G401 (cell line): ENCODE measurements at regions not wholly inside any gene's neighbourhood (a gene's known extent, or its start where the extent isn't known, plus 50 kb on each side); places are given as distances from the start of the nearest gene placed in this dataset.
"Not testable (repeated sequence)": the region's sequence is repeated elsewhere in the genome, so short reads cannot be mapped to it uniquely, and the experiment has no call there.

Source experiments
- DNase-seq: peaks from one replicate; pipeline ENCODE4 v3.0.0-alpha.2; 2015; ENCODE audit warnings: low spot score
- in situ Hi-C: cut with HindIII; loops from 2 replicates; pipeline ENCODE4 v1.10.0; 2016; ENCODE audit warnings: low sequenced_read_pairs, mixed read lengths

DNA sequence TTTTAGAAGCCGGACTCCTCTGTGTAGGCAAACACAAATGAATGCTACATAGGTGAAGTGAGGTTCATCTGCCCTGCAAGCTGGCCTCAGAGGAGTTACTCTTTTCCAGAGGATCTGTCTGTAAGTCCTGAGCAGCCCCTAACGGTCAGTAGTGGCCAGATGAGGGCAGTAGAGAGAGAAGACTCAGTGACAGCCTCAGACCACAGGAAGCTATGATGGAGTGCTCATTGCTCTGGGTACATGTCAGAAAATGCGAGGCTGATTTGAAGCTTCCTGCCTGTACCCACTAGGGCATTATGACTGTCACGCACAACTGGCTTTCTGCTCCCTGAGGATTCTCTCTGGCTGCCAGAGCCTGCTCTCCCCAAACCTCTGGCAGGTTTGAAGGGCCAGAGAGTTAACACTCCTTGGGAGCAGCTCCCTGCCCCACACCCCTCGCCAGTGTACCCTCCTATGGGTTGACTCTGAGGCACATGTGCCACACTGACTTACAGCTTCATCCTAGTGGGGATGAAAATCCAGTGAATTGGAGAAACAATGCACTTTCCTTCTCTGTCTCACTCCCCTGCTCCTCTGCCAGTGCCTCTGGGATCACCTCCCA is 141.5 kb downstream of the GABRG2 start:
- in situ Hi-C loops: no loop called here

DNA sequence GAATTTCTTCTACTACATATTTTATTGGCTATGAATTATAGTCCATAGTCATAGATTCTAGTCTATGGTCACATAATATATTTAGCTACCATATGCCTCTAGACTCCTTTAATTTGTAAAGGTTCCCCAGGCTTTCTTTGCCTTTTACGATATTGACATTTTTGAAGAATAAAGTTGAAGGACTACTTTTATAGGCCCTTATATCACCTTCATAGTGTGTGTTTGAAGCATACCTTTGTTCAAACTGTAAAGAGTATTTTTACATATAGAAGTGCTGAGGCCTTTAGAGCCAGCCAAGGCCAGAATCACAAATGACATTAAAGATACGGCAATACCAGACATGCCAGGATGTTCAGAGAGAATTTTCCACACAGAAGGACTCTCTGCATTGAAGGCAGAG is 147.0 kb downstream of the GABRG2 start:
- no peak for DNase-seq
- in situ Hi-C loops: no loop called here

More for the DNA sequence above, 141.5 kb downstream of the GABRG2 start:
- peak; percentile 72 for DNase-seq

- in situ Hi-C loops: no loop called here
- no peak for DNase-seq
Measured at GRCh38 chr5:162217037-162217436, 149.5 kb downstream of the GABRG2 start.

DNA sequence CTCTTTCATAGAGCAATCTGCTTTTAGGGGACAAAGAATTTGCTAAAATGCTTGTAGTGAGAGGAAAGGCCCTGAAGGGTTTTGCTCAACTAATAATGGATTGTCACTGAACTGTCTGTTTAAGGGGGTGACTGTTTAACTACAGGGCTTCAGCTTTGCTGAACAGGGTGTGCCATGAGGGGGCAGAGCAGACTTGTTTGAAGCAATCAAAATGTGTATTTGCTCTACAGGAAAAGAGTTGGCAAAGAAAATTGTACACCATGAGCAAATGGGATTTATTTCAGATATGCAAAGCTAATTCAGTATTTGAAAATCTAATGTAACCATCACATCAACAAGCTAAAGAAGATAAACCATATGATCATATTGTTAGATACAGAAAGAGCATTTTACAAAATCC is 154.3 kb downstream of the GABRG2 start:
- no peak for DNase-seq
- in situ Hi-C loops: no loop called here

DNA sequence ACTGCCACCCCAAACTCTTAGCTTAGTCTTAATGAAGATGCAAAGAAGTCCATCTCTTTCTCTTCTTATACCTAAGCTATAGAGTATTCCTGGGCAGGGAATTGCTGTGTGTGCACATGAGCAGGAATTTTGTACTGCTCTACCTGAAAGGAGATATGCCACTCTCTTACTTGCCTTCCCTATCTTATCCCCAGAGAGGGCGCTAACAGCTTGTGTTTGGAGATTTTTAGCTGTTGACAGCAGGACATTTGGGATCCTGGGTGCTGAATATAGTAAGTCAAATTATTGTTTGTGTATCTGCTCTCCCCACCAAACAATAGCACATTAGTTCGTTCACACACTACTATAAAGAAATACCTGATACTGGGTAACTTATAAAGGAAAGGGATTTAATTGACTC is 159.5 kb downstream of the GABRG2 start:
- DNase-seq: no peak
- in situ Hi-C loops: no loop called here

DNA sequence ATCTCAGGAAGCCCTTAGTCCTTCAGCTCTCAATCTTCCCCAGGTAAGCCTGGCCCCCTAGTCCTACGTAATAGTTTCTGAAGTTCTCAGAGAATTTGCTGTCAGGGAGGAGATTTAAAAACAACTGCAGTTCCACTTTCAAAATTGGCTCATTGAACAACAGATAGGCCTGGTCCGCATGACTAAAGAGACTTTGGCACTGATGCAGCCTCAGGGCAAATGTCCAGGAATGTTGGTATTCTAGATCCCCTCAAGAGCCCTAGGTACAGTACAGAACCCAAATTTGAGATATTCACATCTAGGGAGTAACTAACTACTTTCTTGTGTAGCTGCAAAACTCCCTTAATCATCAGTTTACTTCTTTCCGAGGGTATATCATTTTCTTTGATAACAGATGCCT is 162.8 kb downstream of the GABRG2 start:
- in situ Hi-C loops: no loop called here
- DNase-seq: no peak

GRCh38 chr5:162231522-162231921 is 163.9 kb downstream of the GABRG2 start:
- in situ Hi-C loops: no loop called here
- DNase-seq: no peak

GRCh38 chr5:162240734-162241133 is 173.2 kb downstream of the GABRG2 start:
- in situ Hi-C loops: no loop called here
- DNase-seq: no peak

GRCh38 chr5:162242416-162242815 is 174.8 kb downstream of the GABRG2 start:
- DNase-seq: no peak
- in situ Hi-C loops: no loop called here

GRCh38 chr5:162243651-162244050 is 176.1 kb downstream of the GABRG2 start:
- DNase-seq: no peak
- in situ Hi-C loops: no loop called here

DNA sequence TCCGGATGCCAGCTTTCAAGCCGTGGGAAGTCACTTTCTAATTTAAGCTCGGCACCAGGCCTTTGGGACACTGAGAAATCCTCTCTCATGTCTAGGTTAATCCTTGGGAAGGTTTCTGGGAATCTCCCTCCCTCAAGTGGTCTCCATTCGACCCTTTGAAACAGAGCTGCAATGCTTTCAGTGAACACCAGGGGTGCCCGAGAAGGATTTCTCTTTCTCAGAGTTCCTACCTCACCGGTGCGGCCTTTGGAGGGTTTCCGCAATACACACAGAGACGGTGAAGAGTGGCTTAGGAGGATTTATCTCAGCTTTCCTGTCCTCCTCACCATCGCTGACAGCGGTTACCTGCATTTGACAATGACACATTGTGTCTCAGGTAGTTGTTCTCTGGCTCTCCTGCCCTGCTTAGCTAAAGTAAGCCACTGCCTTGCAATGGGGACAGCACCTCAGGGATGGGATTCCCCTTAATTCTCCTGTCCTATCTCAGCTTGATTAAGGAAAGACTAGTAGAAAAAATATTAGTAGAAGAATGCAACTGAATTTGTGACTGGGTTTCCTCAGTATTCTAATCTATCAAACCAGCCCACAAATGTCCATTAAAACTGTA is 180.6 kb downstream of the GABRG2 start:
- DNase-seq: no peak
- in situ Hi-C loops: no loop called here

- DNase-seq: peak; percentile 7
- in situ Hi-C loops: no loop called here
Measured at GRCh38 chr5:162256711-162257110, 189.1 kb downstream of the GABRG2 start.

DNA sequence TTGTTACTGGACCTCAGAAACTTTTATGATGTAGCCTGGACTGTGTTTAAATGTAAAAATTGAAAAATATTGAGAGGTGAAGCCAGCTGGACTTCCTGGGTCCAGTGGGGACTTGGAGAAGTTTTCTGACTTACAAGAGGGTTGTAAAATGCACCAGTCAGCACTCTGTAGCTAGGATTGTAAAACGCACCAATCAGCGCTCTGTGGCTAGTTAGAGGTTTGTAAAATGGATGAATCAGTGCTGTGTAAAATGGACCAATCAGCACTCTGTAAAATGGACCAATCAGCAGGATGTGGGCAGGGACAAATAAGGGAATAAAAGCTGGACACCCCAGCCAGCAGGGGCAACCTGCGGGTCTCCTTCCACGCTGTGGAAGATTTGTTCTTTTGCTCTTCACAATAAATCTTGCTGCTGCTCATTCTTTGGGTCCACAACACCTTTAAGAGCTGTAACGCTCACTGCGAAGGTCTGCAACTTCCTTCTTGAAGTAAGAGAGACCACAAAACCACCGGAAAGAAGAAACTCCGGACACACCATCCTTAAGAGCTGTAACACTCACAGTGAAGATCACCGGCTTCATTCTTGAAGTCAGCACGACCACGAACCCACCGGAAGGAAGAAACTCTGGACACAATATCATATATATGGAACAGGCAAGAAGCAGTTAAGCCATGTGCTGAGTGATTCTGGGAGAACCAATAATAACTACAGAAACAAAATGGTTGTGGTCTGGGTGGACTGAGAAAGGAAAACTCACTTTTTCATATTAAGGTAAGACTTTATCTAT is 201.3 kb downstream of the GABRG2 start:
- in situ Hi-C loops: no loop called here

GRCh38 chr5:162272417-162272816 is 204.8 kb downstream of the GABRG2 start:
- in situ Hi-C loops: no loop called here
- no peak for DNase-seq

More for the DNA sequence above, 201.3 kb downstream of the GABRG2 start:
- DNase-seq: no peak

DNA sequence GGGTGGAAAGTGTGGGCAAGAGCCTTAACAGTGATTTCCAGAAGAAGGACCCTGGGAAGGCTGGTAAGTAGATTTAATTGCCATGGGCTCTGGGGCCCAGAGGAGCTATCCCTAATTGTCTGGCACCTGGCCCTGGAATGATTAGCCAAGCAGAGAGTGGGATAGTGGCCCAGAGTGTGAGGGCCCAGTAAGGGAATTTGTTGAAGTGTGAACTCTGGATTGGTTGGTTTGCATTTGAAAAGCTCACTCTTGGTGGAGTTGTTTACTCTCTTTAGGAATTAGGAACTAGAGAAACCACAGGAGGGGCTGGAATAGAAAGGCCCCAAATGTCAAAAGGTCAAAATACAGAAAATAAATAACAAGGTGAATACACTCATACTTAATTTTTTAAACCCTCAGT is 207.1 kb downstream of the GABRG2 start:
- DNase-seq: no peak
- in situ Hi-C loops: no loop called here

DNA sequence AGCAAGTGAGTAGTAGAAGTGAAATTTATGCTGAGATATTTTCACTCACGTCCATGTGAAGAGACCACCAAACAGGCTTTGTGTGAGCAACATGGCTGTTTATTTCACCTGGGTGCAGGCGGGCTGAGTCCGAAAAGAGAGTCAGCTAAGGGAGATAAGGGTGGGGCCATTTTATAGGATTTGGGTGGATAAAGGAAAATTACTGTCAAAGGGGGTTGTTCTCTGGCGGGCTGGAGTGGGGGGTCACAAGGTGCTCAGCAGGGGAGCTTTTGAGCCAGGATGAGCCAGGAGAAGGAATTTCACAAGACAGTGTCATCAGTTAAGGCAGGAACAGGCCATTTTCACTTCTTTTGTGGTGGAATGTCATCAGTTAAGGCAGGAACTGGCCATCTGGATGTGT is 207.8 kb downstream of the GABRG2 start:
- in situ Hi-C loops: not testable (repeated sequence)

DNA sequence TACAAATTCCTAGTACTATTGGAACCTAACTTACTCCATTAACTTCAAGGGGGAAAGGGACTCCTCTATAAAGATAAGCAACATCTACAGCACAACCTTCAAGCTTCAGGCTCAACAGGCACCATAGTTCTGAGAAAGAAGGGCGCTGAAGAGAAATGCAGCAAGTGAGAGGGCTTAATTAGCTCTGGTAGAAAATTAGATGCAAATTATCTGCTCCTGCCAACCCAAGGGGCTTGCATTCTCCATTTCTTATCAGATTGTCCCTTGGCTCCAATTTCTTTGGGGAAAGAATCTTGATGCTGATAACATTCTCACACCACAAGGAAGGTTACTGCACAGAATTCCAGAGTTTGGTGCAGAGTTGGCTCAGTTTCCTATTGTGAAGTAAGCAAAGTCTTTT is 214.6 kb downstream of the GABRG2 start:
- in situ Hi-C loops: no loop called here
- DNase-seq: no peak

More for the DNA sequence above, 207.8 kb downstream of the GABRG2 start:
- DNase-seq: not testable (repeated sequence)

DNA sequence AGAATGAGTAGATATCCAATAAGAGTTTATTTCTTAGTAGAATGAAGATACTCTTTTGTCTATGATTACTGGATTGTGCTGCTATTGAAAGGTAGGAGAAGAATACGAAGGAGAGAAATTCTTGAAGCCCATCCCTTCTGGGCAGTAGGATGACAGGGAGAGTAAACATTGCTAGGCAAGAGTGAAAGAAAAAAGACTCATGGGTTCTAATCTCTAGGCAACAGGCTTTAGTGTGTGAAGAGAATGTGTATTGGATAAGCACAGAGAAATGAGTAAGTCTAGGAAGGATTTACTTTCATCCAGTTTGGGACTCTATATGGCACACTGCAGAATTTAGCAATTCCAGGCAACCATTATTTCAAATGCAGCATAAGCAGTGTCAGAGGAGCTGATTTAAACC is 216.0 kb downstream of the GABRG2 start:
- in situ Hi-C loops: no loop called here

DNA sequence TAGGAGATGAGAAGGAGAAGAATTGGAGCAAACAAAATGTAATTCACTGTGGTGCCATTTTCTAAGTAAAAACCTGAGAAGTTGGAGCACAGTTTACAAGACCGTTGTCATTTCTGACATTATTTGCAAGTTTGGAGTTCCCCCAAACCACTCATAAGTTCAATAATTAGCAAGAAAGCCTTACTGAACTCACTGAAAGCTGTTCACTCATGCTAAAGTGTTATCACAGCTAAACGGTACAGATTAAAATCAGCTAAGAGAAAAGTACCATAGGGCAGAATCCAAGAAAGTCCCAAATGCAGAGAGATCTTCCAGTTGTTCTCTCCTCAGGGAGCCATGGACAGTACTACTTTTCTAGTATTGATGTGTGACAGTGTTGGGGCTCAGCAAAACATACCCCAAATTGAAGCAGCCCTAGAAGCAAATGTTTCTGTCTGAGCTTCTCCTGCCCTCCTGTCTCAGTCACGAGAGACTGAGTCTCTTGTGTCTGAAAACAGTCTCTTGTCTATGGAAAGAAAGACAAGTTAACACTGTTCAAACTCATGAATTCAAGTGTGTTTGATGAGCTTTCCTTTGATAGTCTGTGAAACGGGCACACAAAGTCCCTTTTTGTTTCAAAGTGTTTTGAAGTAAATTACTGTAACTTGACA is 221.2 kb downstream of the GABRG2 start:
- in situ Hi-C loops: no loop called here
- no peak for DNase-seq

More for the DNA sequence above, 216.0 kb downstream of the GABRG2 start:
- DNase-seq: no peak

DNA sequence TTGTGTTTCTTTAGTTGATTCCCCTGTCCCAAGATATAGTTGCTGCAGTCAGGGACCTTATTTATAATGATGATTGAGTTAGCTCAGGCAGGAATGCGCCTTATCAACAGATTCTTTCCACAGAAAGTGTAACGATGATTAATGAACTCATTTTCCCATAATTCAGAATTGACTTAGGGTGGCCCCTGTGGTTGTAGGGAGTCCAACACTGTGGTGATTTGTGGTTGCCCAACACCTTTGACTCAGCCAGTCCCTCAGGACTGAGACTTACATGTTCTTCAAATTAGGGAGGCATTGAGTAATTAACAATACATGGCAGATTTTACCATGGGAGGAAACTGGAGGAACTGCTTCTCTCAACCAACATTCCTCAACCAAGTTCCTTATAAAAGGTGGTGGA is 221.9 kb downstream of the GABRG2 start:
- no peak for DNase-seq
- in situ Hi-C loops: no loop called here
